HT1080 (cell line): ENCODE measurements at regions not wholly inside any gene's neighbourhood (a gene's known extent, or its start where the extent isn't known, plus 50 kb on each side); places are given as distances from the start of the nearest gene placed in this dataset.

Experiments
- DNase-seq: peaks from one replicate; pipeline ENCODE4 v3.0.0-alpha.2; 2015; ENCODE audit warnings: low read depth

GRCh38 chr4:102439812-102440211, 61.3 kb upstream of the NFKB1 start:
- no peak for DNase-seq

DNA sequence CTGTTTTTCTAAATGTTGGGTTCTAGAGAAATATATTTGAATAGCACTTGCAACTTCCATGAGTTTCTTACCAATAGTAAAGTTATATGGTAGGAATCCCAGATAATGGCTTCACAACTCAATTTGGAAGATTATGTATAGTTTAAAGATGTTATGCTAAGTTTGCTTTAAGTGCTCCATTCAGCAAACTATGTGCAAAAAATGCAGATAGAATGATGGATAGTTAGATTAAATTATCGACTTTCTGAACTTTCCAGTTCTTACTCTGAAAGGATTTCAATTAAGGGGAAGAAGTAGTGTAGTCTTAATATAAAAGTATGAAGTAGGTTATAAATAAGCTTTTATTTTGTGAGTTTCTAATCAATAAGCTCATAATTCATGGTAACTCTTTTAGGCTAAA, 60.7 kb upstream of the NFKB1 start:
- no peak for DNase-seq

- no peak for DNase-seq
These were observed 58.9 kb upstream of the NFKB1 start for GRCh38 chr4:102441978-102442911.

GRCh38 chr4:102444752-102445151, 56.4 kb upstream of the NFKB1 start:
- DNase-seq: no peak

DNA sequence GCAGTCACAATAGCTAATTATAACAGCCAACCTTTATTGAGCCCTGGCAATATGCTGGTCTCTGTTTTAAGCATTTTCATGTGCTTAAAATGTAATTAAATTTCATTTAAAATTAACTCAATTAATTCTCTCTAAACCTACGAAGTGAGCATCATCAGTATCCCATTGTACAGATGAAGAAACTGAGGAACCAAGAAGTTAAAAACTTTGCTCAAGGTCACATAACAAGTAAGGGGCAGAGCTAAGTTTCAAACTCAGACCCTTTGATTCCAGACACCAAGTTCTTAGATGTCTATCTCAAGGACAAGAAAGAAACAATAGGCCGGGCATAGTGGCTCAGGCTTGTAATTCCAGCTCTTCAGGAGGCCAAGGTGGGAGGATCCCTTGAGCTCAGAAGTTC, 55.9 kb upstream of the NFKB1 start:
- DNase-seq: no peak

DNA sequence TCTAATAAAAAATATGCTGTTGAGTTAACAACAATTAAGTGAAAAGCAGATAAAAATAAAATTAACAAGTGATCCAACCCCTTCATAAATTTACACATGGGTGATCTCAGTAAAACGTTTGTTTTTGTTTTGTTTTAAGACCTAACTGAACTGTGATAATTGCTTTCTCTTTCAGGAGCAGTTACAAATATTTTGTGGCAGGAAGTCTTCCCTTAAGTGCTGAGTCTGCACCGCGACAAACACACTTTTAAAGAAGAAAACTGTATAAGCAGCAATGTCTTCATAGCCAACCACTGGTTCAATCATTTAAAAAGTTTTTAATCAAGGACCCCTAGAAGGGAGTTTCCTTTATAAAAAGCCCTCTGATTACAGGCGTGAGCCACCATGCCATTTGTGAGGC, 53.7 kb upstream of the NFKB1 start:
- DNase-seq: no peak

DNA sequence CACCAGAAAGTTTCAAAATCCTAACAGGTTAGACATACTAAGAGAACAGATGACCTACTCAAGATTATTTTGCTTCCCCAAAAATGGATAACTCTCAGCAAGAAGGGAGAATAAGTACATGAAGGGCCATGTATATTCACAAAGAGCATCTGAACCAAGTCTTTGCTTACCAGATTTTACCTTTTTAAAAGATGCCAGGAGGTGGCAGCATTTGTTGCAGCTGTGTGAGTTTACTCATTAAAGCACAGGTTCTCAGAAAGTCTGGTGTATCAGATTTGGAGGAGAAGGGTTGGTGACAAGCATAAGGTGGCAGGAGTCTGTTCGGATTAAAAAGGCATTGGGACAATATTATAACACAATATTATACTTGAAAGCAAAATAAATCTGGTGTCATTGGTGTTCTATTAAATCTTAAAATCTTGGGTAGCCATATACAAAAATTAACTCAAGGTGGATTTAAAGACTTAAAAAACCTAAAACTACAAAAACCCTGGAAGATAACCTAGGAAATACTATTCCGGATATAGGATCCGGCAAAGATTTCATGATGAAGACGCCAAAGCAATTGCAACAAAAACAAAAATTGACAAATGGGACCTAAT, 51.3 kb upstream of the NFKB1 start:
- DNase-seq: peak; percentile 56

GRCh38 chr4:102451266-102451665, 49.9 kb upstream of the NFKB1 start:
- no peak for DNase-seq
